ENCODE measurements at regions not wholly inside any gene's neighbourhood (a gene's known extent, or its start where the extent isn't known, plus 50 kb on each side); places are given as distances from the start of the nearest gene placed in this dataset.

DNA sequence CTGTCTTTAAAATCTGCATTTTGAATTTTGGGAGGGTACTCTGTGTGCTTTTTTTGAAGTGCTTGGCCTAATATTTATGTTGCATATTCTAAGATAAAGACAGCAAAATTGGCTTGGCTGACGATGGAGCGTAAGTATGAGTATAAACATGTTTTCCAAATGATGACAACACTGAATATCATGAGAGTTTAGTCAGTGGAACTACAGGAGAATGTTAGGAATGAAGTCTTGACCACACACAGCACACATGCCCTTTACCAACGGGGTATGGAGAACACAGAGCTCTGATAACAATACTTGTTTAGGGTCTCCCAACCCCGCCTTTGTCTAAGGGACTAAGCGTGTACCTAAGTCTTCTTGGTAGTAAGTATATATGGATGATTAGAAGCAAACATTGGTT lies 253.9 kb upstream of the FZD8 start:
- TF ChIP-seq, protein P1, sequence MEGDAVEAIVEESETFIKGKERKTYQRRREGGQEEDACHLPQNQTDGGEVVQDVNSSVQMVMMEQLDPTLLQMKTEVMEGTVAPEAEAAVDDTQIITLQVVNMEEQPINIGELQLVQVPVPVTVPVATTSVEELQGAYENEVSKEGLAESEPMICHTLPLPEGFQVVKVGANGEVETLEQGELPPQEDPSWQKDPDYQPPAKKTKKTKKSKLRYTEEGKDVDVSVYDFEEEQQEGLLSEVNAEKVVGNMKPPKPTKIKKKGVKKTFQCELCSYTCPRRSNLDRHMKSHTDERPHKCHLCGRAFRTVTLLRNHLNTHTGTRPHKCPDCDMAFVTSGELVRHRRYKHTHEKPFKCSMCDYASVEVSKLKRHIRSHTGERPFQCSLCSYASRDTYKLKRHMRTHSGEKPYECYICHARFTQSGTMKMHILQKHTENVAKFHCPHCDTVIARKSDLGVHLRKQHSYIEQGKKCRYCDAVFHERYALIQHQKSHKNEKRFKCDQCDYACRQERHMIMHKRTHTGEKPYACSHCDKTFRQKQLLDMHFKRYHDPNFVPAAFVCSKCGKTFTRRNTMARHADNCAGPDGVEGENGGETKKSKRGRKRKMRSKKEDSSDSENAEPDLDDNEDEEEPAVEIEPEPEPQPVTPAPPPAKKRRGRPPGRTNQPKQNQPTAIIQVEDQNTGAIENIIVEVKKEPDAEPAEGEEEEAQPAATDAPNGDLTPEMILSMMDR (IDR thresholded peaks at IDR 0.05) = no peak
- TF ChIP-seq POLR2A (IDR thresholded peaks at IDR 0.05) = no peak
